Right atrium auricular region (tissue), 2 donors: ENCODE measurements at regions not wholly inside any gene's neighbourhood (a gene's known extent, or its start where the extent isn't known, plus 50 kb on each side); places are given as distances from the start of the nearest gene placed in this dataset.
"Not testable (repeated sequence)": the region's sequence is repeated elsewhere in the genome, so short reads cannot be mapped to it uniquely, and the experiment has no call there.

ENCODE experiments used
- DNase-seq: peaks from one replicate; pipeline ENCODE4 v3.0.0-alpha.2; 2019; ENCODE audit warnings: low spot score
- H3K27ac ChIP-seq, 2 donors: fragments of 200-600 bp; sonication (generic); 1 replicate in 1 of 2; 2 replicates in 1 of 2; pipeline ENCODE4 v1.5.1; 2016 to 2019
- H3K27me3 ChIP-seq, 2 donors: fragments of 200-600 bp; sonication (generic); one replicate each; pipeline versions ENCODE4 v1.5.1 to v1.6.0; 2017 to 2019
- H3K36me3 ChIP-seq: fragments of 200-600 bp; sonication (generic); one replicate; pipeline ENCODE4 v1.5.1; 2016
- H3K4me1 ChIP-seq, 2 donors: fragments of 200-600 bp; sonication (generic); one replicate each; pipeline versions ENCODE4 v1.5.1 to v1.6.0; 2017 to 2019
- H3K4me3 ChIP-seq, 2 donors: fragments of 200-600 bp; sonication (generic); 1 replicate in 1 of 2; 2 replicates in 1 of 2; pipeline ENCODE4 v1.5.1; 2017 to 2019; ENCODE audit warnings: mild to moderate bottlenecking in 1 of 2, moderate library complexity in 1 of 2
- H3K9me3 ChIP-seq, 2 donors: fragments of 200-600 bp; sonication (generic); one replicate each; pipeline ENCODE4 v1.5.1; 2019
- CTCF ChIP-seq, 2 donors: fragments of 200-600 bp; sonication (generic); IDR thresholded peaks; one replicate each; pipeline ENCODE4 v1.5.1; 2019; ENCODE audit warnings: antibody characterized with exemption in 2 of 2

- Histone ChIP-seq H3K36me3 (no peaks in the 10 kb centered on the region), H3K27ac (no peak overlapping the region), H3K9me3 (peaks cover 0 to 21% of the 10 kb centered on the region in 2 donors), H3K27me3 (no peaks in the 10 kb centered on the region), H3K4me1 (no peaks in the 10 kb centered on the region), H3K4me3 (no peak overlapping the region)
- no peak for TF ChIP-seq CTCF (IDR thresholded peaks at IDR 0.05)
- no peak for DNase-seq
Measured at GRCh38 chr14:39548358-39548757, 116.1 kb upstream of the FBXO33 start.

- Histone ChIP-seq H3K4me3 (no peak overlapping the region), H3K4me1 (no peaks in the 10 kb centered on the region), H3K9me3 (peaks cover 0 to 26% of the 10 kb centered on the region in 2 donors), H3K27ac (no peak overlapping the region), H3K27me3 (no peaks in the 10 kb centered on the region), H3K36me3 (no peaks in the 10 kb centered on the region)
- TF ChIP-seq CTCF (IDR thresholded peaks at IDR 0.05) = no peak
- DNase-seq = no peak
Measured at GRCh38 chr14:39547845-39548244, 115.6 kb upstream of the FBXO33 start.

DNA sequence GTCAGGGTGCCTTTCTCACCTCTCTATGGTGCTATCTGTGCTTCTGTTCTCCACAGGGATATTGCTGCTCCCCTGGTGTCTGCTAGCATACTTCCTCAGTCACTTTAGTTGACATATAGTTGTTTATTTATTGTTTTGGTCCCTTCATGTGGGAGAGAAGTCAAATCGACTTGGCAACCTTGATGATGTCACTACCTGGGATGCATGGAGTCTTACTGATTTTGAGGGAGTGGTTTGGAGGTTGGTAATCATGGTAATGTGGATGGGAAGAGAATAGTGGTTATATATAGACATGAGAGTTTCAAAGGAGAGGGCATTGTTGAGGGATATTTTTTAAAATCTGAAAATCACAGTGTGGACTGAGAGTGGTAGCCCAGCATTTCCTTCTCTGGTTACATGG, 73.6 kb upstream of the FBXO33 start:
- H3K4me3 ChIP-seq = no peak overlapping the region
- DNase-seq = no peak
- H3K27ac ChIP-seq = no peak overlapping the region
- no peaks in the 10 kb centered on the region for H3K27me3 ChIP-seq
- peaks cover 0 to 28% of the 10 kb centered on the region in 2 donors for H3K9me3 ChIP-seq
- H3K36me3 ChIP-seq = no peaks in the 10 kb centered on the region
- no peak for TF ChIP-seq CTCF (IDR thresholded peaks at IDR 0.05)
- no peaks in the 10 kb centered on the region for H3K4me1 ChIP-seq

DNA sequence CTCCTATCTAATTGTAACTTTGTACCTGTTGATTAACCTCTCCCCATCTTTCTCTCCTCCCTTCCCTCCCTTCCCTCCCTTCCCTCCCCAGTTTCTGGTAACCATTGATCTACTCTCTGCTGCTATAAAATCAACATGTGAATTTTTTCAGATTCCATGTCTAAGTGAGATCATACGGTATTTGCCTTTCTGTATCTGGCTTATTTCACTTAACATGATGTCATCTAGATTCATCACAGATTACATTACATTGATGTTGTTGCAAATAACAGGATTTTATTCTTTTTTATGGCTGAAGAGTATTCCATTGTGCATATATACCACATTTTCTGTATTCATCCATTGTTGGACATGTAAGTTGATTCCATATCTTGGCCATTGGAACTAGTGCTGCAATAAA, 68.0 kb upstream of the FBXO33 start:
- no peaks in the 10 kb centered on the region for H3K36me3 ChIP-seq
- TF ChIP-seq CTCF (IDR thresholded peaks at IDR 0.05) = no peak

GRCh38 chr14:39499514-39499913, 67.3 kb upstream of the FBXO33 start:
- DNase-seq = no peak
- Histone ChIP-seq H3K4me1 (no peaks in the 10 kb centered on the region), H3K4me3 (no peak overlapping the region), H3K27ac (no peak overlapping the region), H3K27me3 (no peaks in the 10 kb centered on the region), H3K9me3 (no peaks in the 10 kb centered on the region), H3K36me3 (no peaks in the 10 kb centered on the region)
- TF ChIP-seq CTCF (IDR thresholded peaks at IDR 0.05) = no peak

More for the DNA sequence above, 68.0 kb upstream of the FBXO33 start:
- Histone ChIP-seq H3K9me3 (no peaks in the 10 kb centered on the region), H3K4me3 (no peak overlapping the region), H3K27me3 (no peaks in the 10 kb centered on the region), H3K27ac (no peak overlapping the region), H3K4me1 (no peaks in the 10 kb centered on the region)
- no peak for DNase-seq

GRCh38 chr14:39497677-39498076, 65.4 kb upstream of the FBXO33 start:
- not testable (repeated sequence) for H3K27ac ChIP-seq, H3K36me3 ChIP-seq, DNase-seq, H3K27me3 ChIP-seq, H3K9me3 ChIP-seq, H3K4me3 ChIP-seq, H3K4me1 ChIP-seq
